Osteocyte (in vitro differentiated cells): ENCODE measurements at regions not wholly inside any gene's neighbourhood (a gene's known extent, or its start where the extent isn't known, plus 50 kb on each side); places are given as distances from the start of the nearest gene placed in this dataset.

Experiments used
- DNase-seq: peaks from one replicate; pipeline ENCODE4 v3.0.0; 2021; ENCODE audit warnings: mixed read lengths; ENCODE audit not compliant: unreplicated experiment; ENCODE audit errors: extremely low spot score
- H3K27ac Mint-ChIP-seq: one replicate; pipeline ENCODE4 v1.8.0; 2021; ENCODE audit warnings: mild to moderate bottlenecking, mixed read lengths; ENCODE audit not compliant: unreplicated experiment
- H3K27me3 Mint-ChIP-seq: one replicate; pipeline ENCODE4 v1.8.0; 2021; ENCODE audit warnings: mixed read lengths; ENCODE audit not compliant: unreplicated experiment
- H3K36me3 Mint-ChIP-seq: one replicate; pipeline ENCODE4 v1.8.0; 2021; ENCODE audit warnings: mixed read lengths; ENCODE audit not compliant: unreplicated experiment
- H3K4me1 Mint-ChIP-seq: one replicate; pipeline ENCODE4 v1.8.0; 2021; ENCODE audit warnings: mixed read lengths; ENCODE audit not compliant: unreplicated experiment
- H3K4me3 Mint-ChIP-seq: one replicate; pipeline ENCODE4 v1.8.0; 2021; ENCODE audit warnings: mild to moderate bottlenecking, moderate library complexity, mixed read lengths; ENCODE audit not compliant: unreplicated experiment
- H3K9me3 Mint-ChIP-seq: one replicate; pipeline ENCODE4 v1.8.0; 2021; ENCODE audit warnings: mixed read lengths; ENCODE audit not compliant: unreplicated experiment
- TF ChIP-seq, protein P1 (sequence below): fragments of 200-600 bp; sonication (generic); IDR thresholded peaks from 2 replicates; pipeline ENCODE4 v1.5.0; 2021; ENCODE audit warnings: antibody characterized with exemption, mild to moderate bottlenecking, moderate library complexity

DNA sequence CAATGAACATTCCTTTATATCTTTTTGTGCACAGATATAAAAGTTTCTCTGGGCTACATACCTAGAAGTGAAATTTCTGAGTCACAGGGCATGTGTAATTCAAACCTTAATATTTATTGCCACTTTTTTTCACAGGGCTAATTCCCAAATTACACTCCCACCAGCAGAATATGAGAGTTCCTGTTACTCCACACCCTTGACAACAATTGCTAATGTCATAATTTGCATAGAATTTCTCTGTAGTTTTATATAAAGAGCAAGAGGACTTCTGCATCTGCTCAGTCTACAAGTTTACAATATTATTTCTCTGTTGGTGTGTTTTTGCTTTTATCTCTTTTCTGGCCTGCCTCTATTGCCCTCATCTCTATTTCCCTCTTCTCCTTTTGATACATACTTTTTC is 518.5 kb downstream of the ZNF608 start:
- H3K27ac Mint-ChIP-seq = no peak overlapping the region
- no peaks in the 10 kb centered on the region for H3K36me3 Mint-ChIP-seq
- H3K4me1 Mint-ChIP-seq = peaks cover 7% of the 10 kb centered on the region
- peaks cover 14% of the 10 kb centered on the region for H3K9me3 Mint-ChIP-seq
- peaks cover 2% of the 10 kb centered on the region for H3K27me3 Mint-ChIP-seq
- TF ChIP-seq, protein P1, sequence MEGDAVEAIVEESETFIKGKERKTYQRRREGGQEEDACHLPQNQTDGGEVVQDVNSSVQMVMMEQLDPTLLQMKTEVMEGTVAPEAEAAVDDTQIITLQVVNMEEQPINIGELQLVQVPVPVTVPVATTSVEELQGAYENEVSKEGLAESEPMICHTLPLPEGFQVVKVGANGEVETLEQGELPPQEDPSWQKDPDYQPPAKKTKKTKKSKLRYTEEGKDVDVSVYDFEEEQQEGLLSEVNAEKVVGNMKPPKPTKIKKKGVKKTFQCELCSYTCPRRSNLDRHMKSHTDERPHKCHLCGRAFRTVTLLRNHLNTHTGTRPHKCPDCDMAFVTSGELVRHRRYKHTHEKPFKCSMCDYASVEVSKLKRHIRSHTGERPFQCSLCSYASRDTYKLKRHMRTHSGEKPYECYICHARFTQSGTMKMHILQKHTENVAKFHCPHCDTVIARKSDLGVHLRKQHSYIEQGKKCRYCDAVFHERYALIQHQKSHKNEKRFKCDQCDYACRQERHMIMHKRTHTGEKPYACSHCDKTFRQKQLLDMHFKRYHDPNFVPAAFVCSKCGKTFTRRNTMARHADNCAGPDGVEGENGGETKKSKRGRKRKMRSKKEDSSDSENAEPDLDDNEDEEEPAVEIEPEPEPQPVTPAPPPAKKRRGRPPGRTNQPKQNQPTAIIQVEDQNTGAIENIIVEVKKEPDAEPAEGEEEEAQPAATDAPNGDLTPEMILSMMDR = no peak
- DNase-seq = no peak
- no peak overlapping the region for H3K4me3 Mint-ChIP-seq

DNA sequence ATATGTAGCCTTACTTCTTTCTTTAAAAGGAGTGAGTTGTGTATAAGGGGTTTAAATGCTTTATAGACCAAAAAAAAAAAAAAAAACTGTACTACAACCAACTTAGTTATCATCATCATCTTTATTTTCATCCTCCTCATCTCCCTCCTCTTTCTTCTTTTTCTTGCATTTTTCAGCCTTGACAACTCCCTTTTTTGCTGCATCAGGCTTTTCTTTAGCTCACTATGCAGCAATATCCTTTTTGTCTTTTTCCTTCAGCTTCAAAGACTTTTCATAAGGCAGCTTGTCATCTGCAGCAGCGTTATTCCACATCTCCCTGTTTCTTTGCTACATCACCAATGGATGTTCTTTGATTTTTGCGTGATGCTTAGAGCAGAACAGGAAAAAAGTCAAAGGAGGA is 526.0 kb downstream of the ZNF608 start:
- no peak for DNase-seq
- peaks cover 6% of the 10 kb centered on the region for H3K36me3 Mint-ChIP-seq
- no peaks in the 10 kb centered on the region for H3K4me1 Mint-ChIP-seq
- TF ChIP-seq, protein P1 = no peak
- no peak overlapping the region for H3K27ac Mint-ChIP-seq
- H3K4me3 Mint-ChIP-seq = no peak overlapping the region
- peaks cover 5% of the 10 kb centered on the region for H3K9me3 Mint-ChIP-seq
- peaks cover 3% of the 10 kb centered on the region for H3K27me3 Mint-ChIP-seq

DNA sequence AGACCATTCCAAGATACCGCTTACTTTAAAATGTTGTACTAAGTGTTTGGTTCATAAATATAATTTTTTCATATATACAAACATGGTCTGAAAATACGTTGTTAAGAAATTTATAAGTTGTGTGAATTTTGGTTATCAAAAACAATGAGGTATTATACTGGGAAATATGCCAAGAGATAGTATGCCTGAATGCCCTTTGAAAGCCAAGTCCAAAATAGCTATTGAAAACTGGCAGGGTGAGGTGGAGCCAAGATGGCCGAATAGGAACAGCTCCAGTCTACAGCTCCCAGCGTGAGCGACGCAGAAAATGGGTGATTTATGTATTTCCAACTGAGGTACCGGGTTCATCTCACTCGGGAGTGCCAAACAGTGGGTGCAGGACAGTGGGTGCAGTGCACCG is 533.5 kb downstream of the ZNF608 start:
- Mint-ChIP-seq H3K9me3 (peaks cover 21% of the 10 kb centered on the region), H3K4me3 (no peak overlapping the region), H3K4me1 (no peaks in the 10 kb centered on the region), H3K27me3 (peaks cover 2% of the 10 kb centered on the region), H3K36me3 (peaks cover 1% of the 10 kb centered on the region), H3K27ac (no peak overlapping the region)
- TF ChIP-seq, protein P1 = no peak
- DNase-seq = no peak

DNA sequence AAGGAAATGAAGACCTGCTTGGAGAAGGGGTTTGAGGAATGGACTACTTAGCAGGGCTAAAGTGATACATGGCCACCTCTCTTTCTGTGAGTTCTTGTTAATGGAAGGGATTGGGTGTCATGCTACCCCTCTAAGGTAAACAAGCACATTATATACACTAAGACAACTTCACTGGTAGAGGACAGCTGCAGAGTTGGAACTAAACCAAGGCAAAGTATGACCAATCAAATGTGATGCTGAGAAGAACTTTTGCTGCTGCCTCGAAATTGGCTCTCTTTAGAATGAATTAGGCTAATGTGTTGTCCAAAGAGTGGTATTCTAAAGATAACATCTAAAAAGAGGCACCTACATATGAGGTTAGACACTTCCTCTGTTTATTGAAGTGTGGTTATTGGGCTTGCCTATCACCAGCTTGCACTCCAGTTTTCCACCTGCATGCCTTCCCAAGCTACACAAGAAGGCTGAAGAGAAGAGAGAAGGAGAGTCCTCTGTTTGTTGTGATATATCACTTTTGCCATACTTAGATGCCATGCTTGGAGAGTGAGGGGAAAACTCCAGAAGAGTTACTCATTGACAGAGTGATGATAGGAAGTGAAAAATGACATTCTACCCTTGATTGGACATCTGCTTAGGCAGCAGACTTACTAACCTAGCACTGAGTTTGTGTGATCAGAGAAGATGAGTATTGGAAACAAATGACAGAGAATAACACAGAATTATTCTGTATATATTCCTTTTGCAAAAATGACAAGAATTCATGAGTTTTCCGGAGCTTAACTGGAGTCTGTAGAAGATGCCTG is 536.1 kb downstream of the ZNF608 start:
- no peak overlapping the region for H3K4me3 Mint-ChIP-seq
- no peaks in the 10 kb centered on the region for H3K4me1 Mint-ChIP-seq
- H3K36me3 Mint-ChIP-seq = no peaks in the 10 kb centered on the region
- TF ChIP-seq, protein P1 = no peak
- H3K27ac Mint-ChIP-seq = no peak overlapping the region
- H3K9me3 Mint-ChIP-seq = peaks cover 15% of the 10 kb centered on the region
- peaks cover 2% of the 10 kb centered on the region for H3K27me3 Mint-ChIP-seq
- DNase-seq = no peak

DNA sequence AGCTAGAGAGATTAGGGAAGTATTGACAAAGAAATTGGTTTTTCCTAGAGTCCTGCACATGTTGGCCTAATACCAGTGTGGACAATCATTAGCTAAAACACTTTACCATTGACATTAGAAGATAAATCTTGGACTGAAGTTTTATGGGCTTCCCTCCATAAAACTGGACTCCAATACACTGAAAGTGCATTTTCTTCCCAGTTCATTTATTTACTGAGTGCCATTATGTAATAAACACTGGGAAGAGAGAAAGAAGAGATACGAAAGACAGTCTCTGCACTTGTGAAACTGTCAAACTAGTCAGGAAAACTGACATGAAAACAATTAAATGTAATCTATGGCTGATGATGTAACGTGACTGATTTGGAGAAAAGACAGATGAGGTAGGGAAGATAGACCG is 539.3 kb downstream of the ZNF608 start:
- Mint-ChIP-seq H3K36me3 (no peaks in the 10 kb centered on the region), H3K27ac (no peak overlapping the region), H3K27me3 (no peaks in the 10 kb centered on the region), H3K9me3 (peaks cover 11% of the 10 kb centered on the region), H3K4me1 (no peaks in the 10 kb centered on the region), H3K4me3 (no peak overlapping the region)
- TF ChIP-seq, protein P1 = no peak
- no peak for DNase-seq
